H9 (cell line): ENCODE measurements at regions not wholly inside any gene's neighbourhood (a gene's known extent, or its start where the extent isn't known, plus 50 kb on each side); places are given as distances from the start of the nearest gene placed in this dataset.

Experiments used
- DNase-seq: peaks from one replicate; pipeline ENCODE4 v3.0.0-alpha.2; 2017
- H2AFZ ChIP-seq: one replicate; pipeline ENCODE4 v1.6.1; 2013; ENCODE audit warnings: mild to moderate bottlenecking, low read length, control low read depth, moderate library complexity
- H2AK5ac ChIP-seq: 2 replicates; pipeline ENCODE4 v1.6.1; 2013; ENCODE audit warnings: low read length, control low read depth, mixed read lengths; ENCODE audit not compliant: insufficient read length
- H2BK120ac ChIP-seq: one replicate; pipeline ENCODE4 v1.6.1; 2013; ENCODE audit warnings: low read depth, mild to moderate bottlenecking, low read length, control low read depth, inconsistent platforms; ENCODE audit not compliant: poor library complexity, severe bottlenecking
- H2BK12ac ChIP-seq: 2 replicates; pipeline ENCODE4 v1.6.1; 2013; ENCODE audit warnings: low read length, control low read depth, mixed read lengths, low read depth; ENCODE audit not compliant: insufficient read length
- H2BK15ac ChIP-seq: 2 replicates; pipeline ENCODE4 v1.6.1; 2013; ENCODE audit warnings: low read depth, low read length, control low read depth
- H2BK20ac ChIP-seq: one replicate; pipeline ENCODE4 v1.6.1; 2013; ENCODE audit warnings: low read depth, mild to moderate bottlenecking, low read length, control low read depth, inconsistent platforms; ENCODE audit not compliant: poor library complexity, severe bottlenecking
- H2BK5ac ChIP-seq: 2 replicates; pipeline ENCODE4 v1.6.1; 2013; ENCODE audit warnings: low read length, control low read depth, mixed read lengths; ENCODE audit not compliant: insufficient read length
- H3K14ac ChIP-seq: 2 replicates; pipeline ENCODE4 v1.6.1; 2013; ENCODE audit warnings: low read length, control low read depth; ENCODE audit not compliant: insufficient read depth
- H3K18ac ChIP-seq: 2 replicates; pipeline ENCODE4 v1.6.1; 2013; ENCODE audit warnings: low read depth, mild to moderate bottlenecking, mixed read lengths, low read length, control low read depth; ENCODE audit not compliant: insufficient read length
- H3K23ac ChIP-seq: 2 replicates; pipeline ENCODE4 v1.6.1; 2013; ENCODE audit warnings: low read length, control low read depth, mixed read lengths, low read depth; ENCODE audit not compliant: insufficient read length
- H3K23me2 ChIP-seq: 2 replicates; pipeline ENCODE4 v1.6.1; 2013; ENCODE audit warnings: low read depth, mild to moderate bottlenecking, mixed read lengths, low read length, control low read depth; ENCODE audit not compliant: insufficient read length, poor library complexity, severe bottlenecking
- H3K27ac ChIP-seq: 2 replicates; pipeline ENCODE4 v1.5.1; 2013; ENCODE audit warnings: low read length, control low read depth, mixed read lengths, low read depth; ENCODE audit not compliant: insufficient read length
- H3K27me3 ChIP-seq: 2 replicates; pipeline ENCODE4 v1.6.1; 2013; ENCODE audit warnings: low read length, control low read depth, inconsistent platforms; ENCODE audit not compliant: insufficient read depth
- H3K4ac ChIP-seq: 2 replicates; pipeline ENCODE4 v1.6.1; 2013; ENCODE audit warnings: low read depth, mild to moderate bottlenecking, control low read depth, inconsistent platforms, low read length, moderate library complexity
- H3K4me1 ChIP-seq: 2 replicates; pipeline ENCODE4 v1.6.1; 2013; ENCODE audit warnings: low read length, control low read depth, inconsistent platforms; ENCODE audit not compliant: insufficient read depth
- H3K4me2 ChIP-seq: 2 replicates; pipeline ENCODE4 v1.6.1; 2013; ENCODE audit warnings: low read length, control low read depth, mixed read lengths; ENCODE audit not compliant: insufficient read length, insufficient read depth
- H3K56ac ChIP-seq: 2 replicates; pipeline ENCODE4 v1.6.1; 2013; ENCODE audit warnings: low read depth, mild to moderate bottlenecking, mixed read lengths, low read length, control low read depth; ENCODE audit not compliant: insufficient read length
- H3K79me1 ChIP-seq: 2 replicates; pipeline ENCODE4 v1.6.1; 2013; ENCODE audit warnings: low read depth, mild to moderate bottlenecking, moderate library complexity, low read length, control low read depth, inconsistent platforms; ENCODE audit not compliant: insufficient read depth, poor library complexity, severe bottlenecking
- H3K79me2 ChIP-seq: 2 replicates; pipeline ENCODE4 v1.6.1; 2013; ENCODE audit warnings: low read length, control low read depth, inconsistent platforms; ENCODE audit not compliant: insufficient read depth
- H3K9ac ChIP-seq: 2 replicates; pipeline ENCODE4 v1.6.1; 2013; ENCODE audit warnings: low read length, control low read depth, mixed read lengths; ENCODE audit not compliant: insufficient read length; ENCODE audit errors: extremely low read depth
- H3K9me3 ChIP-seq: one replicate; pipeline ENCODE4 v1.6.1; 2013; ENCODE audit warnings: low read depth, low read length, inconsistent platforms; ENCODE audit not compliant: control insufficient read depth
- H3T11ph ChIP-seq: one replicate; pipeline ENCODE4 v1.6.1; 2013; ENCODE audit warnings: mild to moderate bottlenecking, low read length, control low read depth, inconsistent platforms
- H4K20me1 ChIP-seq: one replicate; pipeline ENCODE4 v1.6.1; 2013; ENCODE audit not compliant: control insufficient read depth, insufficient read length, insufficient read depth
- H4K5ac ChIP-seq: 2 replicates; pipeline ENCODE4 v1.6.1; 2013; ENCODE audit warnings: low read depth, mild to moderate bottlenecking, mixed read lengths, low read length, control low read depth; ENCODE audit not compliant: insufficient read length
- H4K8ac ChIP-seq: replicated peaks from 2 replicates; pipeline ENCODE4 v1.6.1; 2013; ENCODE audit warnings: low read length, control low read depth, mixed read lengths, low read depth; ENCODE audit not compliant: insufficient read length
- H4K91ac ChIP-seq: 2 replicates; pipeline ENCODE4 v1.6.1; 2013; ENCODE audit warnings: low read depth, mild to moderate bottlenecking, moderate library complexity, mixed read lengths, low read length, control low read depth; ENCODE audit not compliant: insufficient read length
- H3K27ac Mint-ChIP-seq, 3 experiments: 2 replicates in 2 of 3; 3 replicates in 1 of 3; pipeline ENCODE4 v1.8.0; 2020 to 2021; ENCODE audit warnings: mixed read lengths in 3 of 3, mild to moderate bottlenecking in 1 of 3, moderate library complexity in 1 of 3
- H3K27me3 Mint-ChIP-seq: 2 replicates; pipeline ENCODE4 v1.8.0; 2021; ENCODE audit warnings: low read depth, mild to moderate bottlenecking, moderate library complexity, mixed read lengths
- H3K36me3 Mint-ChIP-seq, 3 experiments: 2 replicates in 2 of 3; 3 replicates in 1 of 3; pipeline ENCODE4 v1.8.0; 2020 to 2021; ENCODE audit warnings: low read depth in 3 of 3, mixed read lengths in 3 of 3; ENCODE audit not compliant: insufficient read depth in 1 of 3
- H3K4me1 Mint-ChIP-seq, 2 experiments: 2 replicates each; pipeline ENCODE4 v1.8.0; 2020; ENCODE audit warnings: mixed read lengths in 2 of 2
- H3K4me3 Mint-ChIP-seq, 2 experiments: 2 replicates in 1 of 2; 3 replicates in 1 of 2; pipeline ENCODE4 v1.8.0; 2020 to 2021; ENCODE audit warnings: mild to moderate bottlenecking in 2 of 2, mixed read lengths in 2 of 2, moderate library complexity in 1 of 2
- H3K9me3 Mint-ChIP-seq, 2 experiments: 2 replicates in 1 of 2; 3 replicates in 1 of 2; pipeline ENCODE4 v1.8.0; 2020; ENCODE audit warnings: mild to moderate bottlenecking in 2 of 2, mixed read lengths in 2 of 2, moderate library complexity in 1 of 2
- TF ChIP-seq, protein P1 (sequence below): fragments of 200-600 bp; sonication (generic); conservative IDR thresholded peaks from 3 replicates; pipeline ENCODE4 v1.8.0; 2021; ENCODE audit warnings: antibody characterized with exemption, mild to moderate bottlenecking

GRCh38 chr18:47654988-47655387 lies 275.5 kb downstream of the SMAD2 start:
- H3K79me1 ChIP-seq = no peaks in the 10 kb centered on the region
- no peak overlapping the region for H2AK5ac ChIP-seq
- no peak overlapping the region for H2BK5ac ChIP-seq
- H2BK120ac ChIP-seq = no peak overlapping the region
- H2BK12ac ChIP-seq = no peak overlapping the region
- no peaks in the 10 kb centered on the region for H3K9me3 ChIP-seq
- no peak for DNase-seq
- no peak overlapping the region; the same call in 1 of the 2 replicates for H3K14ac ChIP-seq
- no peak overlapping the region for H3K4me2 ChIP-seq
- no peaks in the 10 kb centered on the region for H3K79me2 ChIP-seq
- no peak overlapping the region for H3K4ac ChIP-seq
- H3K27me3 Mint-ChIP-seq = peaks cover 9% of the 10 kb centered on the region
- H2AFZ ChIP-seq = no peak overlapping the region
- H3K36me3 Mint-ChIP-seq = peaks cover 0 to 5% (median 4%) of the 10 kb centered on the region in 3 experiments; a peak in 5 of 7 replicates
- no peak overlapping the region for H4K91ac ChIP-seq
- H4K8ac ChIP-seq = no peak overlapping the region
- H4K5ac ChIP-seq = no peak overlapping the region
- H3K9ac ChIP-seq = no peak overlapping the region
- no peaks in the 10 kb centered on the region for H3K4me1 ChIP-seq
- TF ChIP-seq, protein P1, sequence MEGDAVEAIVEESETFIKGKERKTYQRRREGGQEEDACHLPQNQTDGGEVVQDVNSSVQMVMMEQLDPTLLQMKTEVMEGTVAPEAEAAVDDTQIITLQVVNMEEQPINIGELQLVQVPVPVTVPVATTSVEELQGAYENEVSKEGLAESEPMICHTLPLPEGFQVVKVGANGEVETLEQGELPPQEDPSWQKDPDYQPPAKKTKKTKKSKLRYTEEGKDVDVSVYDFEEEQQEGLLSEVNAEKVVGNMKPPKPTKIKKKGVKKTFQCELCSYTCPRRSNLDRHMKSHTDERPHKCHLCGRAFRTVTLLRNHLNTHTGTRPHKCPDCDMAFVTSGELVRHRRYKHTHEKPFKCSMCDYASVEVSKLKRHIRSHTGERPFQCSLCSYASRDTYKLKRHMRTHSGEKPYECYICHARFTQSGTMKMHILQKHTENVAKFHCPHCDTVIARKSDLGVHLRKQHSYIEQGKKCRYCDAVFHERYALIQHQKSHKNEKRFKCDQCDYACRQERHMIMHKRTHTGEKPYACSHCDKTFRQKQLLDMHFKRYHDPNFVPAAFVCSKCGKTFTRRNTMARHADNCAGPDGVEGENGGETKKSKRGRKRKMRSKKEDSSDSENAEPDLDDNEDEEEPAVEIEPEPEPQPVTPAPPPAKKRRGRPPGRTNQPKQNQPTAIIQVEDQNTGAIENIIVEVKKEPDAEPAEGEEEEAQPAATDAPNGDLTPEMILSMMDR = no peak
- H3K23me2 ChIP-seq = no peaks in the 10 kb centered on the region
- H3K56ac ChIP-seq = no peak overlapping the region
- H3K18ac ChIP-seq = no peak overlapping the region
- H3K4me3 Mint-ChIP-seq = no peak overlapping the region
- H2BK20ac ChIP-seq = no peak overlapping the region
- no peak overlapping the region for H2BK15ac ChIP-seq
- peaks cover 5 to 14% of the 10 kb centered on the region in 2 experiments; a peak in 4 of 5 replicates for H3K9me3 Mint-ChIP-seq
- H3T11ph ChIP-seq = no peak overlapping the region
- H3K23ac ChIP-seq = no peak overlapping the region
- H3K27ac ChIP-seq = no peak overlapping the region
- no peak overlapping the region for H3K27ac Mint-ChIP-seq
- H3K27me3 ChIP-seq = no peaks in the 10 kb centered on the region
- H4K20me1 ChIP-seq = no peaks in the 10 kb centered on the region
- peaks cover 2 to 3% of the 10 kb centered on the region in 2 experiments; a peak in 2 of 4 replicates for H3K4me1 Mint-ChIP-seq
